ENCODE measurements at regions not wholly inside any gene's neighbourhood (a gene's known extent, or its start where the extent isn't known, plus 50 kb on each side); places are given as distances from the start of the nearest gene placed in this dataset.

DNA sequence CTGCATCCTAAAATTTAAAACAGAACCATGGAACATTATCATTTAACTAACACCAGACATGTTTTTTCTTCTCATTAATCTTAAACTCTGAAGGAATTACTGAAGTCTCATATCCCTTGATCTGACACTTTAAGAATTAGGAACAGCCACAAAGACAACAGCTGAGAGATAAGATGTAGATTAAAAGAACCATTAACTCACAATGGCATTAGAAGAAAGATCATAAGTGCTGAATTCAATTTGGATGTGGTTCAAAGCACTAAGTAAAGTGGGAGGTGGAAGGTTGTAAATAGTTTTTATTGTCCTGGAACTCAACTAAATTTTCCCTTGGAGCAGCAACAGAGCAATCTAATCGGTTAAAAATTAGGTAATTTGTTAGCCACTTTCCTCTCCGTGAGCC, 199.0 kb upstream of the ATP2B1 start:
- no peak overlapping the region for H3K27ac ChIP-seq (ENCODE audit: low read length)
- no peak for TF ChIP-seq EZH2 (IDR thresholded peaks at IDR 0.05; ENCODE audit: borderline replicate concordance, low read depth, low read length, severe bottlenecking)
- TF ChIP-seq, protein P1, sequence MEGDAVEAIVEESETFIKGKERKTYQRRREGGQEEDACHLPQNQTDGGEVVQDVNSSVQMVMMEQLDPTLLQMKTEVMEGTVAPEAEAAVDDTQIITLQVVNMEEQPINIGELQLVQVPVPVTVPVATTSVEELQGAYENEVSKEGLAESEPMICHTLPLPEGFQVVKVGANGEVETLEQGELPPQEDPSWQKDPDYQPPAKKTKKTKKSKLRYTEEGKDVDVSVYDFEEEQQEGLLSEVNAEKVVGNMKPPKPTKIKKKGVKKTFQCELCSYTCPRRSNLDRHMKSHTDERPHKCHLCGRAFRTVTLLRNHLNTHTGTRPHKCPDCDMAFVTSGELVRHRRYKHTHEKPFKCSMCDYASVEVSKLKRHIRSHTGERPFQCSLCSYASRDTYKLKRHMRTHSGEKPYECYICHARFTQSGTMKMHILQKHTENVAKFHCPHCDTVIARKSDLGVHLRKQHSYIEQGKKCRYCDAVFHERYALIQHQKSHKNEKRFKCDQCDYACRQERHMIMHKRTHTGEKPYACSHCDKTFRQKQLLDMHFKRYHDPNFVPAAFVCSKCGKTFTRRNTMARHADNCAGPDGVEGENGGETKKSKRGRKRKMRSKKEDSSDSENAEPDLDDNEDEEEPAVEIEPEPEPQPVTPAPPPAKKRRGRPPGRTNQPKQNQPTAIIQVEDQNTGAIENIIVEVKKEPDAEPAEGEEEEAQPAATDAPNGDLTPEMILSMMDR (IDR thresholded peaks at IDR 0.05; ENCODE audit: borderline replicate concordance, extremely low read depth, low read length, poor library complexity, severe bottlenecking), result no peak
- ATAC-seq (ENCODE audit: insufficient read depth, low read depth), result no peak
- H3K27me3 ChIP-seq (ENCODE audit: insufficient read depth, low read length, poor library complexity), result no peaks in the 10 kb centered on the region
- no peak overlapping the region for H3K4me2 ChIP-seq (ENCODE audit: insufficient read depth, low read length)
- no peaks in the 10 kb centered on the region for H3K36me3 ChIP-seq (ENCODE audit: insufficient read depth, low read length)
- H3K9me3 ChIP-seq (ENCODE audit: insufficient read depth, low read length, severe bottlenecking), result peaks cover 2% of the 10 kb centered on the region
- H2AFZ ChIP-seq (ENCODE audit: low read depth, low read length), result no peak overlapping the region
- no peak overlapping the region for H3K4me3 ChIP-seq (ENCODE audit: low read depth in 1 of 2, low read length in 2 of 2)
- no peak for DNase-seq
- H3K79me2 ChIP-seq (ENCODE audit: insufficient read depth, low read length), result no peaks in the 10 kb centered on the region
- no peaks in the 10 kb centered on the region for H3K4me1 ChIP-seq (ENCODE audit: insufficient read depth, low read length)
- H4K20me1 ChIP-seq (ENCODE audit: insufficient read depth, low read length), result no peaks in the 10 kb centered on the region
- no peak overlapping the region for H3K9ac ChIP-seq (ENCODE audit: low read depth, low read length)

GRCh38 chr12:89906824-89907223, 198.2 kb upstream of the ATP2B1 start:
- H4K20me1 ChIP-seq (ENCODE audit: insufficient read depth, low read length), result no peaks in the 10 kb centered on the region
- no peak overlapping the region for H3K27ac ChIP-seq (ENCODE audit: low read length)
- no peaks in the 10 kb centered on the region for H3K4me1 ChIP-seq (ENCODE audit: insufficient read depth, low read length)
- no peak overlapping the region for H3K4me2 ChIP-seq (ENCODE audit: insufficient read depth, low read length)
- H3K9ac ChIP-seq (ENCODE audit: low read depth, low read length), result no peak overlapping the region
- H2AFZ ChIP-seq (ENCODE audit: low read depth, low read length), result no peak overlapping the region
- DNase-seq (no peak), ATAC-seq (ENCODE audit: insufficient read depth, low read depth) (no peak)
- H3K4me3 ChIP-seq (ENCODE audit: low read depth in 1 of 2, low read length in 2 of 2), result no peak overlapping the region
- H3K9me3 ChIP-seq (ENCODE audit: insufficient read depth, low read length, severe bottlenecking), result no peaks in the 10 kb centered on the region
- H3K79me2 ChIP-seq (ENCODE audit: insufficient read depth, low read length), result no peaks in the 10 kb centered on the region
- H3K36me3 ChIP-seq (ENCODE audit: insufficient read depth, low read length), result no peaks in the 10 kb centered on the region
- TF ChIP-seq, protein P1 (IDR thresholded peaks at IDR 0.05; ENCODE audit: borderline replicate concordance, extremely low read depth, low read length, poor library complexity, severe bottlenecking), result no peak
- TF ChIP-seq EZH2 (IDR thresholded peaks at IDR 0.05; ENCODE audit: borderline replicate concordance, low read depth, low read length, severe bottlenecking), result no peak
- no peaks in the 10 kb centered on the region for H3K27me3 ChIP-seq (ENCODE audit: insufficient read depth, low read length, poor library complexity)

GRCh38 chr12:89906178-89906577, 197.5 kb upstream of the ATP2B1 start:
- H3K4me1 ChIP-seq (ENCODE audit: insufficient read depth, low read length), result no peaks in the 10 kb centered on the region
- no peaks in the 10 kb centered on the region for H4K20me1 ChIP-seq (ENCODE audit: insufficient read depth, low read length)
- H3K27me3 ChIP-seq (ENCODE audit: insufficient read depth, low read length, poor library complexity), result no peaks in the 10 kb centered on the region
- no peak overlapping the region for H3K27ac ChIP-seq (ENCODE audit: low read length)
- no peaks in the 10 kb centered on the region for H3K36me3 ChIP-seq (ENCODE audit: insufficient read depth, low read length)
- no peaks in the 10 kb centered on the region for H3K79me2 ChIP-seq (ENCODE audit: insufficient read depth, low read length)
- no peak overlapping the region for H3K9ac ChIP-seq (ENCODE audit: low read depth, low read length)
- H3K9me3 ChIP-seq (ENCODE audit: insufficient read depth, low read length, severe bottlenecking), result no peaks in the 10 kb centered on the region
- no peak overlapping the region for H2AFZ ChIP-seq (ENCODE audit: low read depth, low read length)
- no peak overlapping the region for H3K4me3 ChIP-seq (ENCODE audit: low read depth in 1 of 2, low read length in 2 of 2)
- no peak for TF ChIP-seq EZH2 (IDR thresholded peaks at IDR 0.05; ENCODE audit: borderline replicate concordance, low read depth, low read length, severe bottlenecking)
- TF ChIP-seq, protein P1 (IDR thresholded peaks at IDR 0.05; ENCODE audit: borderline replicate concordance, extremely low read depth, low read length, poor library complexity, severe bottlenecking), result no peak
- no peak overlapping the region for H3K4me2 ChIP-seq (ENCODE audit: insufficient read depth, low read length)
- DNase-seq (no peak), ATAC-seq (ENCODE audit: insufficient read depth, low read depth) (no peak)
